ENCODE measurements at regions not wholly inside any gene's neighbourhood (a gene's known extent, or its start where the extent isn't known, plus 50 kb on each side); places are given as distances from the start of the nearest gene placed in this dataset.

- H2AFZ ChIP-seq (ENCODE audit: insufficient read depth, low read depth, low read length, poor library complexity, severe bottlenecking), result no peak overlapping the region
- no peak overlapping the region for H3K4me3 Mint-ChIP-seq
- H3K4me3 ChIP-seq (replicated peaks in 1 of 3; ENCODE audit: low read depth in 2 of 3, low read length in 3 of 3), result no peak overlapping the region
- H3K9me3 ChIP-seq (replicated peaks in 1 of 2; ENCODE audit: control insufficient read depth in 1 of 2, insufficient read depth in 1 of 2, low read length in 2 of 2), result no peaks in the 10 kb centered on the region
- no peaks in the 10 kb centered on the region for H3K27me3 ChIP-seq (ENCODE audit: control insufficient read depth in 2 of 2, insufficient read depth in 2 of 2, low read length in 2 of 2)
- intact Hi-C loops (cut with micrococcal nuclease), result no loop called here
- no peak overlapping the region for H3K27ac ChIP-seq (ENCODE audit: low read depth in 1 of 2, low read length in 2 of 2)
- TF ChIP-seq CTCF (IDR thresholded peaks at IDR 0.05), result no peak
- H3K27ac Mint-ChIP-seq, result no peak overlapping the region
- no peaks in the 10 kb centered on the region for H3K27me3 Mint-ChIP-seq (ENCODE audit: low read depth in 3 of 3)
- no peaks in the 10 kb centered on the region for H3K36me3 ChIP-seq (replicated peaks in 1 of 2; ENCODE audit: control insufficient read depth in 1 of 2, insufficient read depth in 2 of 2, low read length in 2 of 2)
- peaks cover 0 to 4% (median 2%) of the 10 kb centered on the region in 7 donors for H3K9me3 Mint-ChIP-seq
- H3K4me1 ChIP-seq (ENCODE audit: control insufficient read depth in 1 of 2, insufficient read depth in 2 of 2, low read length in 2 of 2), result no peaks in the 10 kb centered on the region
- no peak overlapping the region for H3K4me2 ChIP-seq (replicated peaks; ENCODE audit: extremely low read depth, low read length, poor library complexity, severe bottlenecking)
- no peak for DNase-seq
- H4K20me1 ChIP-seq (ENCODE audit: insufficient read depth, low read length), result no peaks in the 10 kb centered on the region
- H3K79me2 ChIP-seq (ENCODE audit: insufficient read depth, low read length), result no peaks in the 10 kb centered on the region
- H3K4me1 Mint-ChIP-seq, result no peaks in the 10 kb centered on the region
- WGBS (ENCODE audit: insufficient coverage), result 100% methylated on average over 1 of the region's 4 CpGs
- H3K36me3 Mint-ChIP-seq, result no peaks in the 10 kb centered on the region
- H3K9ac ChIP-seq (ENCODE audit: insufficient read depth, low read length, poor library complexity, severe bottlenecking), result no peak overlapping the region
These were observed 468.8 kb upstream of the SUCLG2 start for GRCh38 chr3:68123231-68123630.

- no peaks in the 10 kb centered on the region for H3K9me3 ChIP-seq (replicated peaks in 1 of 2; ENCODE audit: control insufficient read depth in 1 of 2, insufficient read depth in 1 of 2, low read length in 2 of 2)
- H3K4me3 ChIP-seq (replicated peaks in 1 of 3; ENCODE audit: low read depth in 2 of 3, low read length in 3 of 3), result no peak overlapping the region
- H4K20me1 ChIP-seq (ENCODE audit: insufficient read depth, low read length), result no peaks in the 10 kb centered on the region
- no CpG with 5 or more reads among the region's 1 CpG for WGBS (ENCODE audit: insufficient coverage)
- Mint-ChIP-seq H3K9me3 (peaks cover 0 to 4% (median 0%) of the 10 kb centered on the region in 7 donors), H3K4me1 (no peaks in the 10 kb centered on the region), H3K36me3 (no peaks in the 10 kb centered on the region), H3K4me3 (no peak overlapping the region), H3K27ac (no peak overlapping the region), H3K27me3 (ENCODE audit: low read depth in 3 of 3) (no peaks in the 10 kb centered on the region)
- no peak for TF ChIP-seq CTCF (IDR thresholded peaks at IDR 0.05)
- no peak for DNase-seq
- H3K36me3 ChIP-seq (replicated peaks in 1 of 2; ENCODE audit: control insufficient read depth in 1 of 2, insufficient read depth in 2 of 2, low read length in 2 of 2), result no peaks in the 10 kb centered on the region
- no peak overlapping the region for H3K4me2 ChIP-seq (replicated peaks; ENCODE audit: extremely low read depth, low read length, poor library complexity, severe bottlenecking)
- intact Hi-C loops (cut with micrococcal nuclease), result no loop called here
- no peak overlapping the region for H3K9ac ChIP-seq (ENCODE audit: insufficient read depth, low read length, poor library complexity, severe bottlenecking)
- H3K27me3 ChIP-seq (ENCODE audit: control insufficient read depth in 2 of 2, insufficient read depth in 2 of 2, low read length in 2 of 2), result no peaks in the 10 kb centered on the region
- H3K27ac ChIP-seq (ENCODE audit: low read depth in 1 of 2, low read length in 2 of 2), result no peak overlapping the region
- H2AFZ ChIP-seq (ENCODE audit: insufficient read depth, low read depth, low read length, poor library complexity, severe bottlenecking), result no peak overlapping the region
- H3K79me2 ChIP-seq (ENCODE audit: insufficient read depth, low read length), result no peaks in the 10 kb centered on the region
- no peaks in the 10 kb centered on the region for H3K4me1 ChIP-seq (ENCODE audit: control insufficient read depth in 1 of 2, insufficient read depth in 2 of 2, low read length in 2 of 2)
These were observed 466.9 kb upstream of the SUCLG2 start for GRCh38 chr3:68121287-68121686.
